ENCODE measurements at regions not wholly inside any gene's neighbourhood (a gene's known extent, or its start where the extent isn't known, plus 50 kb on each side); places are given as distances from the start of the nearest gene placed in this dataset.
A peak's percentile ranks its signal among the peaks of the same experiment; 100 is the strongest.

- no peak for DNase-seq (ENCODE audit: low spot score)
Observed at GRCh38 chr7:115271332-115272235, 349.7 kb downstream of the MDFIC start.

GRCh38 chr7:115269486-115269885 lies 347.6 kb downstream of the MDFIC start:
- DNase-seq (ENCODE audit: low spot score) = no peak

DNA sequence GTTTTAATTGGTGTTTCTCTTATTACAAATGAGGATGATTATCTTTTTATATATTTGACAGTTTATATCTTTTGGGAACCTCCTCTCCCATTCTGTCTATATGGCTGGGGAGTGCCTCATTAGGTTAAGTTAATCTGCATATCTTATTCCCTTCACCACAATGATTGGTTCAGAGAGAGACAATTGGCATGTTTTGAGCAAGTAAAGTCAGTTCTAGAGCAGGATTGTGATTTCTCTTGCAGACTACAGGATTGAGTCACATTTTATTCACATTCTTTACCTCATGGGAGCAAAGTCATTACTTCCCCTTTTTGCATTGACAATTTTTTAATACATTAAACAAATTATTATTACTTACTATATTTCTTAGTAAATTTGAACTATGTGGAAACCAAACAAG lies 345.6 kb downstream of the MDFIC start:
- DNase-seq (ENCODE audit: low spot score) = no peak

- no peak for DNase-seq (ENCODE audit: low spot score)
Observed at GRCh38 chr7:115260381-115260780, 338.5 kb downstream of the MDFIC start.

GRCh38 chr7:115252461-115252860 lies 330.6 kb downstream of the MDFIC start:
- no peak for DNase-seq (ENCODE audit: low spot score)

DNA sequence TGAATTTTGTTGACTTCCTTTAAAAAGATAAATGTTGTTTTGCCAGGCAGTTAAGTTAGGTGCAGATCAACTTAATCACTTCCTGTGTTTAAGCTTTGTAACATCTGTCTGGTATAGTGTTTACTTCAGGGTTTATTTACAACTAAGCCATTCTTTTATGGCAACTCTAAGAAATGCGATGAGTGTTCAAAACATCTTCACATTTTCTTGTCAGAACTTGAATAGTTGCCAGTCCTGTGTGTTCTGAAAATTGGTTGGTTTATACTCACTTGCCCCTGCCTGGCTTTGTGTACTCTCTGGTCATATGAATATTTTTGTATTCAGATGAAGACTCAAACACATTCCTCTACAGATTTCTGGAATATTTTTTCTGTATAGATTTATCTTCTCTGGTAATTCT lies 327.2 kb downstream of the MDFIC start:
- DNase-seq (ENCODE audit: low spot score) = peak; percentile 36

DNA sequence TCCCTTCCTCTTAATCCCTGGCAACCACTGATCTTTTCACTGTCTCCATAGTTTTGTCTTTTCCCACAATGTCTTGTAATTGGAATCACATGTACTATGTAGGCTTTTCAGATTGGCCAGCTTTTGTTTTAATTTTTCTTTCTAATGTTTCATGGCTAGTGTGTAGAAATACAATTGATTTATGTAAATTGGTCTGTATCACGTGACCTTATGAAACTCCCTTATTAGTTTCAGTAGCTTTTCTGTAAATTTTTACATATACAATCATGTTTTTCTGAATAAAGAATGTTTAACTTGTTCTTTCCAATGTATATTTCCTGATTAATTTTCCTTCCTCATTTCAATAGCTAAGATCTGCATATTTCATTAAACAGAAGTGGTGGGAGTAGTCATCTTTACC lies 319.3 kb downstream of the MDFIC start:
- no peak for DNase-seq (ENCODE audit: low spot score)

DNA sequence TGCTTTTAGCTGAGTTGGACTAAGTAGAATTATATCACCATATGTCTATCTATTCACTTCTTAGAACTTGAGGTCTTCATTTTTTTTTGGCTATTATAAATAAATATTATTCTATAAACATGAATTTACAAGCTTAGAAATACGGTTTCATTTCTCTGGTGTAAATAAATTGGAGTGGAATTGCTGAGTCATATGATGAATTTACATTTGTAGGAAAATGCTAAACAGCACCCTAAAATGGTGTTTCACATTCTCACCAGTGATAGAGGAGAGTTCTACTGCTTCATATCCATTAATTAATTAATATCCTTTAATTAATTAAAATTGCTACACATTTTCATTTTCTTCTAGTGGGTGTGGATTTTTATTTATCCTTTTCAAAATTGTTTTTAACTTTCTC lies 318.3 kb downstream of the MDFIC start:
- no peak for DNase-seq (ENCODE audit: low spot score)

GRCh38 chr7:115235075-115235474 lies 313.2 kb downstream of the MDFIC start:
- no peak for DNase-seq (ENCODE audit: low spot score)

- no peak for DNase-seq (ENCODE audit: low spot score)
Observed at GRCh38 chr7:115233809-115234208, 311.9 kb downstream of the MDFIC start.

- no peak for DNase-seq (ENCODE audit: low spot score)
Observed at GRCh38 chr7:115232041-115232440, 310.1 kb downstream of the MDFIC start.

- DNase-seq (ENCODE audit: low spot score) = peak; percentile 93
Observed at GRCh38 chr7:115230882-115231571, 309.1 kb downstream of the MDFIC start.

DNA sequence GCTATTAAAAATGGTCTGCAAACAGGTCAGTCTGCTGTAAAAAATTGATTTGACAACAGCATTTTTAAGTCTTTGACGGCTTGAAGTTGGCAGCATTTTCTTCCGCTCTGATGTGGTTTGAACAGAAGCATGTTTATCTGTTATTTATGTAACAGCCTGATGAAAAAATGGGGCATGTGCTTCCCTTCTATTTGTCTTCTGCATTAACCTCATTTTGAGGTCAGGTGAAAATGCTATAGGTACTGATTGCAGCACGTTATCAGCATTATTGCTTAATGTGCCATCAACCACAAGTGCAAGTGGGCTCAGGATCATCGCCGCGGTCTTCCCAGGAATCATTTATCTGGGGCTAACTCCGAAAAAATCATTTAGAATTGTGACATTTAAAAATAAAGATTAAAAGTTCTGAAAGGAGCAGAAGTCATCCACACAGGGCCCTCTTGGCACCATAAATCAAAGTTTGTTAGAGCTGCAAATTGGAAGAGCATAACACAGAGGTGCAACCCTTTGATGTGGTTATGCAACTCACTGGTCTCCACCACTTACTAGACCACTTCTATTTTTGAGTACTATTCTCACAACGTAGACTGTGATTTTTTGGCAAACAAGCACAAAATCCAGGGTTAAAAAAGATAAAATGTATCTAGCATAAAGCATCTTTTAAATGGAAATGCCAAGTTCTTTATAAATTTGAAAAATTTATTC lies 307.7 kb downstream of the MDFIC start:
- no peak for DNase-seq (ENCODE audit: low spot score)

- no peak for DNase-seq (ENCODE audit: low spot score)
Observed at GRCh38 chr7:115227473-115228235, 305.8 kb downstream of the MDFIC start.

DNA sequence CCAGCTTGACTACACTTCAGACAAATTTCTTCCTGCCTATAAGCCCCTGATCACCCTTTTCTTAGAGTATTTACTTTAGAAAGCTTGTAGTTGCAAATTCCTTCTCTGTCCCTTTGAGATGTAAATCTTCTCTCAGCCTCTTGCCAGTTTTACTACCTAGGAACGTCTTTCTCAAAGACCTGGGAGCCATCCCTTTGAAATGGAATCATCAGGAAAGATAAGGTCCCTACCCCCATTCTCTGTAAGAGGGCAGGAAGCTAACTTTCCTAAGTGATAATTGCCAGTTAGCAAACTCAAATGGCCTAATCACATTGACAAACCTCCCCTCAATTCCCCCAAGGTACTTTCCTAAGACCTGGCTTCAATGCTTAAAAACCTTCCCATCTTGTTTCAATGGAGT lies 304.5 kb downstream of the MDFIC start:
- DNase-seq (ENCODE audit: low spot score) = no peak

DNA sequence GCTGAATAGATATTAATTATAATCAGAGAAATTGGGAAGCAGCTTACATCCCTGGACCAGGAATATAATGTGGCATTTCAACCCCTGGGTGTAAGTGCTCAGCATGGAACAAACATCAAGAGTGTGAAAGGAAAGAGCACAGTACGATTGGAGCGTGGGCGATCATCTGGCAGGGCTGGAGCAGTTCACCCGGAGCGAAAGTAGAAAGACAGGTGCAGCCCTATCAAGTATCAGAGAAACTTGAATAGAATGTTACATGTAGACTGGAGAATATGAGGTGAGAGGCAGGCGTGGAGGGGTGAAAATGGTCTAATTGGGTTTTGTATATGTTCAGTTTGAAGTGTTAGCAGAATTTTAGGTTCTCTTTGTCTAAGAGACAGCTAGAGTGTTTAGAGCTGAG lies 303.0 kb downstream of the MDFIC start:
- DNase-seq (ENCODE audit: low spot score) = no peak

GRCh38 chr7:115223959-115224358 lies 302.1 kb downstream of the MDFIC start:
- DNase-seq (ENCODE audit: low spot score) = no peak

- no peak for DNase-seq (ENCODE audit: low spot score)
Observed at GRCh38 chr7:115221456-115221855, 299.6 kb downstream of the MDFIC start.

- no peak for DNase-seq (ENCODE audit: low spot score)
Observed at GRCh38 chr7:115218076-115218475, 296.2 kb downstream of the MDFIC start.

DNA sequence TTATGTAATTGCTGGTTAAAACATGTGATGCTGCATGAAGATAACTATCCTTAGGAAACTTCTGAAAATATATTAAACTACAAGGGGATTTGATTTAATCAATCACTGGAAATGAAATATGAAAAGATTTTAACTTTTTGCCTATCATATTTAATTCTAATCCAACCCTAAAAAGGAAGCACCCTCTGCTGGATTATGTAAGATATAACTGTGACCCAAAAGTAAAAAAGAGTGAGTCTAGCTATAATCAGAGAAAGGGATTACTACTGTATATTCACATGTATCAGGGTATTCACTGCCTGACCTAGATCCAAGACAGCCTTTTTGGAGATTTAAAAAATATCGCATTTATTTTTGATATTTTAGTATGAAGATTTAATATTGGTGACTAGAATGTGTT lies 295.5 kb downstream of the MDFIC start:
- no peak for DNase-seq (ENCODE audit: low spot score)

- DNase-seq (ENCODE audit: low spot score) = no peak
Observed at GRCh38 chr7:115216652-115217051, 294.8 kb downstream of the MDFIC start.

- no peak for DNase-seq (ENCODE audit: low spot score)
Observed at GRCh38 chr7:115211171-115211570, 289.3 kb downstream of the MDFIC start.
